Activated CD4-positive, alpha-beta T cell treated with anti-CD3 and anti-CD28 coated beads, Interleukin-2, amount 10 ng/mL, durations not matched to agents 7 days and 5 days (primary cell): ENCODE measurements at regions not wholly inside any gene's neighbourhood (a gene's known extent, or its start where the extent isn't known, plus 50 kb on each side); places are given as distances from the start of the nearest gene placed in this dataset.
A peak's percentile ranks its signal among the peaks of the same experiment; 100 is the strongest.

Experiments used
- CTCF ChIA-PET: fragments of 350-600 bp; sonication (Branson Sonifier 250); formaldehyde crosslinking; loops from one replicate; lab custom pipeline; 2021; ENCODE audit warnings: antibody characterized with exemption; lab: Charles Lee
- POLR2A ChIA-PET: fragments of 350-600 bp; sonication (Branson Sonifier 250); formaldehyde crosslinking; loops from one replicate; lab custom pipeline; 2021; ENCODE audit warnings: antibody characterized with exemption; lab: Charles Lee
- DNase-seq: peaks from one replicate; pipeline ENCODE4 v3.0.0-alpha.2; 2020
- H3K27ac Mint-ChIP-seq: one replicate; pipeline ENCODE4 v1.8.0; 2021; ENCODE audit warnings: mild to moderate bottlenecking, moderate library complexity, mixed read lengths
- H3K27me3 Mint-ChIP-seq: one replicate; pipeline ENCODE4 v1.8.0; 2021; ENCODE audit warnings: mixed read lengths
- H3K36me3 Mint-ChIP-seq: one replicate; pipeline ENCODE4 v1.8.0; 2021; ENCODE audit warnings: low read depth, mixed read lengths
- H3K4me1 Mint-ChIP-seq: one replicate; pipeline ENCODE4 v1.8.0; 2021; ENCODE audit warnings: mixed read lengths
- H3K4me3 Mint-ChIP-seq: one replicate; pipeline ENCODE4 v1.8.0; 2021; ENCODE audit warnings: mild to moderate bottlenecking, moderate library complexity, mixed read lengths
- H3K9me3 Mint-ChIP-seq: one replicate; pipeline ENCODE4 v1.8.0; 2021; ENCODE audit warnings: mixed read lengths

GRCh38 chr1:72678683-72679082, 396.3 kb upstream of the NEGR1 start:
- H3K9me3 Mint-ChIP-seq = no peaks in the 10 kb centered on the region

DNA sequence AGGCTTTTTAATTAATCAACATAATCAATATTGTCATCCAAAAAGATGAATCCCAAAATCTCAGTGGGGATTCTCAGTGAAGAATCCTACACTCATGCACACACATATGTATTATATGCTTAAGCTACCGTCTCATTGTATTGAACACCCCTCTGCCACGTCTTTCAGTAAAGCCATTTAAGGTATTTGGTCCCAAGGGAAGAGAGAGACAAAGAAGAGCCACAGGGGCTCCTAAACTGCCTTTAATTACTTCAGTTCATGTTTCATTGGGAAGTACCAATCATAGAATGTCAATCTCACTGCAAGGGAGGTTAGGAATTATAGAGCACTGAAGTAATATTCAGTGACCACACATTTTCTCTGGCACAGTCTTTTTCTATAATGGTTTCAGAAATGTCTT, 388.6 kb upstream of the NEGR1 start:
- POLR2A ChIA-PET = no interaction called here
- no peak overlapping the region for H3K4me3 Mint-ChIP-seq
- no peaks in the 10 kb centered on the region for H3K36me3 Mint-ChIP-seq
- CTCF ChIA-PET = no interaction called here
- H3K27ac Mint-ChIP-seq = no peak overlapping the region
- no peak for DNase-seq
- H3K27me3 Mint-ChIP-seq = no peaks in the 10 kb centered on the region
- no peaks in the 10 kb centered on the region for H3K9me3 Mint-ChIP-seq
- no peaks in the 10 kb centered on the region for H3K4me1 Mint-ChIP-seq

More at GRCh38 chr1:72678683-72679082, 396.3 kb upstream of the NEGR1 start:
- CTCF ChIA-PET = no interaction called here
- Mint-ChIP-seq H3K4me1 (no peaks in the 10 kb centered on the region), H3K27me3 (no peaks in the 10 kb centered on the region), H3K27ac (no peak overlapping the region), H3K4me3 (no peak overlapping the region), H3K36me3 (no peaks in the 10 kb centered on the region)
- POLR2A ChIA-PET = no interaction called here
- DNase-seq = no peak

- Mint-ChIP-seq H3K27ac (no peak overlapping the region), H3K36me3 (no peaks in the 10 kb centered on the region), H3K4me1 (no peaks in the 10 kb centered on the region), H3K9me3 (no peaks in the 10 kb centered on the region), H3K4me3 (no peak overlapping the region), H3K27me3 (no peaks in the 10 kb centered on the region)
- ChIA-PET POLR2A (no interaction called here), CTCF (no interaction called here)
- no peak for DNase-seq
Observed at GRCh38 chr1:72662918-72663317, 380.6 kb upstream of the NEGR1 start.

GRCh38 chr1:72650843-72651435, 368.6 kb upstream of the NEGR1 start:
- ChIA-PET POLR2A (no interaction called here), CTCF (no interaction called here)
- no peak overlapping the region for H3K4me3 Mint-ChIP-seq
- H3K9me3 Mint-ChIP-seq = no peaks in the 10 kb centered on the region
- H3K27ac Mint-ChIP-seq = no peak overlapping the region
- H3K4me1 Mint-ChIP-seq = no peaks in the 10 kb centered on the region
- DNase-seq = no peak
- H3K36me3 Mint-ChIP-seq = no peaks in the 10 kb centered on the region
- H3K27me3 Mint-ChIP-seq = no peaks in the 10 kb centered on the region

DNA sequence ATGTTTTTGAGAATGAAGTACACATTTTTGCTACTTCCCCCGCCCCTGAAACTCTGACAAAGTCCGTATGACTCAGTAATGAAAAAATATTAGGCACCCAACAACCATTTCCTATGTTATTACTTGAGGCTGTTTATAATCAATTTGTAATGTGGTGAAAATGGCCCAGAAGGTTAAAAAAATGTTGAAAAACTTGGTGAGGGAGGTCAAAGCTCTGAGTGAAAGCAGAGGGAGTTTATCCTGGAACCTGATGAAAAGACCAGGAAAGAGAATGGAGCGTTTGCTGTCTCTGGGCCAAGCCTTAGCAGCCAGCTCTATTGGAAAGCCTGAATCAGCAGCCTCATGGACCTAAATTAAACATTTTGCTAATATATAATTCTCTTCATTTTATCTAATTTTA, 367.7 kb upstream of the NEGR1 start:
- Mint-ChIP-seq H3K27ac (no peak overlapping the region), H3K4me1 (no peaks in the 10 kb centered on the region), H3K27me3 (no peaks in the 10 kb centered on the region), H3K9me3 (no peaks in the 10 kb centered on the region), H3K36me3 (no peaks in the 10 kb centered on the region), H3K4me3 (no peak overlapping the region)
- ChIA-PET POLR2A (no interaction called here), CTCF (no interaction called here)
- DNase-seq = no peak

GRCh38 chr1:72649211-72649888, 367.0 kb upstream of the NEGR1 start:
- Mint-ChIP-seq H3K4me1 (no peaks in the 10 kb centered on the region), H3K9me3 (no peaks in the 10 kb centered on the region), H3K27ac (no peak overlapping the region), H3K27me3 (no peaks in the 10 kb centered on the region), H3K4me3 (no peak overlapping the region), H3K36me3 (no peaks in the 10 kb centered on the region)
- ChIA-PET POLR2A (no interaction called here), CTCF (no interaction called here)
- no peak for DNase-seq

DNA sequence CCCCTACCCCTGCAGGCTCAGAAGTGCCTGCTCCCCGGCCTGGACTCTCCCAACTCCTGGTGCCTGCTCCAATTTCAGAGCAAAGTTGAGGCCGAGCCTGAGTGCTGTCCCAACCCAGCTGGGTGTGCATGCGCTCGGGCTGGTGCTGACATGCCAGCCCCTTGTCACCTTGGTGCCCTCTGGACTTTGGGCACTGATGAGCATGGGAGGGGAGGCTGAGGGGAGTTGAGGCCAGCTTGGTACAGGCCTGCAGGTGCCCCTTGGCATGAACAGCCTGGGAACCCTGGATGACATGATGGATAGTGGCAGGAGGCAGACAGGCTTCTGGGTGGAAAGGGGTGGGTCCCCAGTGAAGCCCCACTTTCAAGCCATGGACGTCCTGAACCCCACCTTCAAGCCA, 366.1 kb upstream of the NEGR1 start:
- ChIA-PET POLR2A (no interaction called here), CTCF (no interaction called here)
- Mint-ChIP-seq H3K4me1 (no peaks in the 10 kb centered on the region), H3K27ac (no peak overlapping the region), H3K36me3 (no peaks in the 10 kb centered on the region), H3K4me3 (no peak overlapping the region), H3K9me3 (no peaks in the 10 kb centered on the region), H3K27me3 (no peaks in the 10 kb centered on the region)
- no peak for DNase-seq

GRCh38 chr1:72643142-72643541, 360.8 kb upstream of the NEGR1 start:
- H3K36me3 Mint-ChIP-seq = no peaks in the 10 kb centered on the region

DNA sequence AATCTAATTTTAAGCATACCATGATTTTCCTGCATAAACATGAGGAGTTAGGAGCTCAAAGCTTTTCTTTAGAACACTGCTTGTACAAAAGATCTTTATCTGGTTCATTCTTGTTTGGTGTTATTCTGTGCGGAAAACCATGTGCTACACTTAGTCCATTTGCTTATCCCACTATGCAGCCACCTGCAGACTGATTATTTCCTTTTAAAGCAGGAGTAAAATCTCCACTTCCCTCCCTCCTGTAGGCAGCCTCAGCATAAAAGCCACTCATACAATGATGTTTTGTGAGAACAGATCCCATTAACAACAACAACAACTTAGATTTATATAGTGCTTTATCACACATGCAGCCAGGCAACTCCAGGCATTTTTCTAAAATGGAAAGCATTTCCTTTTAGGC, 355.3 kb upstream of the NEGR1 start:
- POLR2A ChIA-PET = no interaction called here
- Mint-ChIP-seq H3K4me3 (no peak overlapping the region), H3K27me3 (no peaks in the 10 kb centered on the region), H3K27ac (no peak overlapping the region), H3K36me3 (no peaks in the 10 kb centered on the region), H3K9me3 (no peaks in the 10 kb centered on the region), H3K4me1 (no peaks in the 10 kb centered on the region)
- no peak for DNase-seq
- CTCF ChIA-PET = no interaction called here

More at GRCh38 chr1:72643142-72643541, 360.8 kb upstream of the NEGR1 start:
- CTCF ChIA-PET = no interaction called here
- DNase-seq = no peak
- Mint-ChIP-seq H3K9me3 (no peaks in the 10 kb centered on the region), H3K27ac (no peak overlapping the region), H3K4me1 (no peaks in the 10 kb centered on the region), H3K4me3 (no peak overlapping the region), H3K27me3 (no peaks in the 10 kb centered on the region)
- POLR2A ChIA-PET = no interaction called here

DNA sequence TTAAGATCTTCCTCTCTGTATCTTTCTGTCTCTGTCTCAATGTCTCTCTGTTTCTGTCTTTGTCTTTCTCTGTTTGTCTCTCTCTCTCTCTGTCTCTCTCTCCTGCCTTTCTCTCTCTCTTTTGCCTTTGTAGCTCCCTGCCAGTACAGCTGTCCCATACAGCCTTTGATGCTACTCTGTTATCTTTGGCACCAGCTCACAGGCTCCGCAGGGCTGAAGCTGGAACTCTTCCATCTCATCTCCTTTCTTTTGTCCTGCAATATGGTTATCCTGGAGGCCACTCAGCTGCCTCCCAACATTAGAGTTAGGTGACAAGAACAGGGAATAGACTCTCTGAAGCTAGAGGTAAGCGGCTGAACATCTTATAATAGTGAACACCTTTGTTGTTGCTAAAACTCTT, 354.3 kb upstream of the NEGR1 start:
- ChIA-PET POLR2A (no interaction called here), CTCF (no interaction called here)
- no peak for DNase-seq
- no peaks in the 10 kb centered on the region for H3K36me3 Mint-ChIP-seq
- H3K27me3 Mint-ChIP-seq = no peaks in the 10 kb centered on the region
- H3K4me3 Mint-ChIP-seq = no peak overlapping the region
- no peak overlapping the region for H3K27ac Mint-ChIP-seq
- H3K9me3 Mint-ChIP-seq = no peaks in the 10 kb centered on the region
- no peaks in the 10 kb centered on the region for H3K4me1 Mint-ChIP-seq

- DNase-seq = no peak
- ChIA-PET POLR2A (no interaction called here), CTCF (no interaction called here)
- Mint-ChIP-seq H3K36me3 (no peaks in the 10 kb centered on the region), H3K27me3 (no peaks in the 10 kb centered on the region), H3K9me3 (no peaks in the 10 kb centered on the region), H3K4me1 (no peaks in the 10 kb centered on the region), H3K4me3 (no peak overlapping the region), H3K27ac (no peak overlapping the region)
Observed at GRCh38 chr1:72635719-72636118, 353.4 kb upstream of the NEGR1 start.

DNA sequence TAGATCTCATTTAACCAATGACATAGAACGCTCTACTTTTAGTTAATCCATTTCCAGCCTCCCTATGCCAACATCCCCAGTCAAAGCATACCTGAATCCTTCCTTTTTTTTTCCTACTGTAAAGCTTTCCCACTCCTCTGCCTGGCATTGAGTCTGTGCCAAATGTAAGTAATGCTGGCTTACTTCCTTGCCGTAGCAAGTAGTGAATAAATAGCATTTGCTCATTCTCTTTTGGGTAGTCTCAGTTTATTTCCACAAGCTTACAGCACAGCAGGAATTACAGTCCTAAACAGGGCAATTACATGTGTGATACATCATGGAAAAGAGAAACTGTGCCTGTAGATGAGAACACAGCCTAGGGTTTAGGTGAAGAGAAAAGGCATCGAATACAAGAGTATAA, 352.6 kb upstream of the NEGR1 start:
- H3K4me1 Mint-ChIP-seq = no peaks in the 10 kb centered on the region
- no peak overlapping the region for H3K27ac Mint-ChIP-seq
- H3K4me3 Mint-ChIP-seq = no peak overlapping the region
- H3K27me3 Mint-ChIP-seq = no peaks in the 10 kb centered on the region
- no peaks in the 10 kb centered on the region for H3K9me3 Mint-ChIP-seq
- ChIA-PET POLR2A (no interaction called here), CTCF (interaction anchor here (0.6 kb wide), 1 partner anchor 33 kb away, joined by 5 read pairs; no protein-coding TSS in a partner anchor)
- H3K36me3 Mint-ChIP-seq = no peaks in the 10 kb centered on the region
- no peak for DNase-seq

DNA sequence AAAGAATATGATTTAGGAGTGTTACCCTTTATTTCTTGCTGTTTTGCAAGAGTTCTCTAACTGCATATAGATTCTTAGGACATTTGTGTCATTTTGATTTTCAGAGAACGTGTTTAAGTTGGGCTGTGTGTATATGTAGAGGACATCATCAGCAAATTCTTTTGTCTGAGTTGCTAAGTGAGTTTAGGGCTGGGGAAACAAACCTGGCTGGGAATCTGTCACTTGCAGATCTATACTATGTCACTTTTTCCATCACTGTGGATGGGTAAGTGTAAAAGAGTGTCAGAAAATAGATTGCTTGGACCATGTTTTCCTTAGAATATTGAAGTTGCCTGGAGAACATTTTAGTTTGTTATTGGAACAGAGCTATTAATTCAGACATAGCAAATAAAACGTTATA, 349.1 kb upstream of the NEGR1 start:
- POLR2A ChIA-PET = no interaction called here
- DNase-seq = no peak
- Mint-ChIP-seq H3K4me3 (no peak overlapping the region), H3K27me3 (no peaks in the 10 kb centered on the region), H3K27ac (no peak overlapping the region), H3K9me3 (no peaks in the 10 kb centered on the region), H3K4me1 (no peaks in the 10 kb centered on the region), H3K36me3 (no peaks in the 10 kb centered on the region)
- CTCF ChIA-PET = no interaction called here

DNA sequence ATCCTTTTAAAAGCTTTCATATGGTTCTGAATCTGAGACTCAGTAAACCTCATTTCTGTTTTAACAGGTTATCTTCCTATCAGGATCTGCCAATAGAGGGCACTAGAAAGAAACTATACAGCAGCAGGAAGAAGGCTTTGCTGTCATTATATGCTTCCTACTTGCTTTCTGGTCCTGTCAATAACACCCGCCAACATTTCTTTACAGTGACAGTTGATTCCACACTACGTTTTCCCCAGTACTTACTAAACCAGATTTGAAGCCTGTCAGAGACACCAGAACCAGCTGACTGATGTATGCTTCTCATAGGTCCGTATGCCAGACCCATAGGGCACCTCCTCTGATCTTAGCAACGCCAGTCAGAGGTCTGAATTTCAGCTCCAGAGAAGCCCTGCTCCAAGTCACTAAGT, 341.0 kb upstream of the NEGR1 start:
- no peak for DNase-seq
- no peaks in the 10 kb centered on the region for H3K27me3 Mint-ChIP-seq
- H3K36me3 Mint-ChIP-seq = no peaks in the 10 kb centered on the region
- H3K4me3 Mint-ChIP-seq = peak overlapping the region; percentile 3
- CTCF ChIA-PET = no interaction called here
- POLR2A ChIA-PET = no interaction called here
- H3K4me1 Mint-ChIP-seq = no peaks in the 10 kb centered on the region
- no peaks in the 10 kb centered on the region for H3K9me3 Mint-ChIP-seq
- no peak overlapping the region for H3K27ac Mint-ChIP-seq
